HG03066 (cell line): ENCODE measurements at regions not wholly inside any gene's neighbourhood (a gene's known extent, or its start where the extent isn't known, plus 50 kb on each side); places are given as distances from the start of the nearest gene placed in this dataset.

Experiments
- ATAC-seq: cut with Tn5 transposase; IDR thresholded peaks from one replicate; pipeline ENCODE4 v1.9.1; 2021; ENCODE audit warnings: low read depth; ENCODE audit not compliant: unreplicated experiment

GRCh38 chr1:56019472-56019871, 559.9 kb downstream of the PLPP3 start:
- no peak for ATAC-seq

- no peak for ATAC-seq
Measured at GRCh38 chr1:56017336-56017735, 562.0 kb downstream of the PLPP3 start.

- no peak for ATAC-seq
Measured at GRCh38 chr1:56003846-56004245, 575.5 kb downstream of the PLPP3 start.

GRCh38 chr1:56002231-56002630, 577.1 kb downstream of the PLPP3 start:
- no peak for ATAC-seq

GRCh38 chr1:56000424-56000823, 578.9 kb downstream of the PLPP3 start:
- no peak for ATAC-seq

GRCh38 chr1:55997536-55997935, 581.8 kb downstream of the PLPP3 start:
- no peak for ATAC-seq

GRCh38 chr1:55993646-55994318, 585.6 kb downstream of the PLPP3 start:
- ATAC-seq: no peak

GRCh38 chr1:55990007-55990406, 589.4 kb downstream of the PLPP3 start:
- ATAC-seq: no peak

GRCh38 chr1:55988963-55989452, 590.4 kb downstream of the PLPP3 start:
- no peak for ATAC-seq

GRCh38 chr1:55987491-55988249, 591.7 kb downstream of the PLPP3 start:
- ATAC-seq: no peak

GRCh38 chr1:55986003-55986402, 593.4 kb downstream of the PLPP3 start:
- no peak for ATAC-seq

- ATAC-seq: no peak
Measured at GRCh38 chr1:55981010-55981650, 598.2 kb downstream of the PLPP3 start.

GRCh38 chr1:55980582-55980981, 598.8 kb downstream of the PLPP3 start:
- no peak for ATAC-seq

- no peak for ATAC-seq
Measured at GRCh38 chr1:55974714-55975441, 604.5 kb downstream of the PLPP3 start.

- no peak for ATAC-seq
Measured at GRCh38 chr1:55970526-55971110, 608.7 kb downstream of the PLPP3 start.

- ATAC-seq: no peak
Measured at GRCh38 chr1:55969322-55969721, 610.0 kb downstream of the PLPP3 start.

GRCh38 chr1:55968661-55969060, 610.7 kb downstream of the PLPP3 start:
- ATAC-seq: no peak

GRCh38 chr1:55965981-55966461, 613.3 kb downstream of the PLPP3 start:
- ATAC-seq: no peak

- no peak for ATAC-seq
Measured at GRCh38 chr1:55962472-55962871, 616.9 kb downstream of the PLPP3 start.

GRCh38 chr1:55959136-55959548, 620.2 kb downstream of the PLPP3 start:
- no peak for ATAC-seq
